H1 (cell line): ENCODE measurements at regions not wholly inside any gene's neighbourhood (a gene's known extent, or its start where the extent isn't known, plus 50 kb on each side); places are given as distances from the start of the nearest gene placed in this dataset.

Experiments used
- CTCF ChIA-PET: fragments of 300-600 bp; sonication (Branson Sonifier 250); formaldehyde crosslinking; loops from one replicate; lab custom pipeline; 2021; ENCODE audit not compliant: partially characterized antibody; lab: Charles Lee
- POLR2A ChIA-PET: fragments of 300-600 bp; sonication (Branson Sonifier 250); formaldehyde crosslinking; loops from one replicate; lab custom pipeline; 2021; ENCODE audit warnings: inconsistent platforms; ENCODE audit not compliant: partially characterized antibody; lab: Charles Lee
- DNase-seq, 2 experiments: peaks; one replicate each; pipeline versions ENCODE4 v3.0.0 to v3.0.0-alpha.2; 2010 to 2022; ENCODE audit warnings: low spot score in 2 of 2, low read depth in 1 of 2, mixed read lengths in 1 of 2
- FAIRE-seq: peaks from 2 replicates; lab custom pipeline; 2011; peaks lifted over from hg19 to GRCh38; lab: Jason Lieb, UNC
- H2AFZ ChIP-seq: 2 replicates; pipeline ENCODE4 v1.8.1; 2012; ENCODE audit warnings: low read length, inconsistent platforms
- H2AK5ac ChIP-seq: 2 replicates; pipeline ENCODE4 v1.6.1; 2013; ENCODE audit warnings: low read depth, low read length
- H2BK120ac ChIP-seq: replicated peaks from 2 replicates; pipeline ENCODE3; 2013; ENCODE audit warnings: low read depth, low read length, inconsistent platforms
- H2BK12ac ChIP-seq: 2 replicates; pipeline ENCODE4 v1.6.1; 2013; ENCODE audit warnings: low read depth, low read length
- H2BK15ac ChIP-seq: 2 replicates; pipeline ENCODE4 v1.6.1; 2013; ENCODE audit warnings: low read length
- H2BK20ac ChIP-seq: 2 replicates; pipeline ENCODE4 v1.6.1; 2013; ENCODE audit warnings: low read length
- H2BK5ac ChIP-seq: 2 replicates; pipeline ENCODE4 v1.6.1; 2013; ENCODE audit warnings: low read depth, low read length
- H3K14ac ChIP-seq: 2 replicates; pipeline ENCODE4 v1.6.1; 2013; ENCODE audit warnings: inconsistent platforms; ENCODE audit not compliant: insufficient read length
- H3K18ac ChIP-seq: 2 replicates; pipeline ENCODE4 v1.6.1; 2013; ENCODE audit warnings: low read length; ENCODE audit errors: extremely low read depth
- H3K23ac ChIP-seq: 2 replicates; pipeline ENCODE4 v1.6.1; 2013; ENCODE audit warnings: inconsistent platforms; ENCODE audit not compliant: insufficient read length
- H3K23me2 ChIP-seq: 2 replicates; pipeline ENCODE4 v1.6.1; 2013; ENCODE audit warnings: low read depth, low read length
- H3K27ac ChIP-seq: 2 replicates; pipeline ENCODE4 v1.6.1; 2011; ENCODE audit warnings: low read depth, low read length, inconsistent platforms
- H3K27me3 ChIP-seq, 4 experiments: replicated peaks in 1 of 4; 1 replicate in 1 of 4; 2 replicates in 3 of 4; pipeline versions ENCODE4 v1.6.1 to v1.8.1; 2011 to 2013; ENCODE audit warnings: low read length in 3 of 4, mild to moderate bottlenecking in 3 of 4, inconsistent platforms in 2 of 4, mixed read lengths in 2 of 4, moderate library complexity in 1 of 4; ENCODE audit not compliant: control insufficient read depth in 3 of 4, insufficient read depth in 3 of 4; ENCODE audit errors: extremely low read depth in 1 of 4
- H3K36me3 ChIP-seq, 4 experiments: 2 replicates each; pipeline versions ENCODE4 v1.6.1 to v1.8.1; 2011 to 2013; ENCODE audit warnings: mild to moderate bottlenecking in 4 of 4, low read length in 3 of 4, moderate library complexity in 2 of 4, control low read depth in 1 of 4, inconsistent platforms in 1 of 4; ENCODE audit not compliant: insufficient read depth in 4 of 4, control insufficient read depth in 2 of 4
- H3K4ac ChIP-seq: replicated peaks from 2 replicates; pipeline ENCODE3; 2013; ENCODE audit warnings: low read length, low read depth, mixed read lengths, inconsistent platforms; ENCODE audit not compliant: insufficient read length
- H3K4me1 ChIP-seq, 4 experiments: replicated peaks in 1 of 4; 1 replicate in 1 of 4; 2 replicates in 3 of 4; pipeline versions ENCODE4 v1.6.1 to v1.8.1; 2011 to 2013; ENCODE audit warnings: low read length in 3 of 4, inconsistent platforms in 2 of 4, mixed read lengths in 1 of 4; ENCODE audit not compliant: insufficient read depth in 4 of 4, control insufficient read depth in 3 of 4
- H3K4me2 ChIP-seq, 2 experiments: 2 replicates each; pipeline versions ENCODE4 v1.6.1 to v1.8.1; 2011 to 2013; ENCODE audit warnings: low read depth in 2 of 2, low read length in 2 of 2, control low read depth in 1 of 2, inconsistent platforms in 1 of 2, mild to moderate bottlenecking in 1 of 2; ENCODE audit not compliant: insufficient read depth in 1 of 2
- H3K4me3 ChIP-seq, 4 experiments: fragments of 200-600, 300-600 bp in 1 of 4; sonication (generic), shearing (Covaris generic), sonication (Bioruptor Twin) in 1 of 4; 2 replicates each; pipeline versions ENCODE4 v1.5.1 to v1.8.1; 2011 to 2016; ENCODE audit warnings: low read length in 4 of 4, low read depth in 3 of 4, control low read depth in 2 of 4, inconsistent platforms in 2 of 4, mild to moderate bottlenecking in 2 of 4, mixed read lengths in 1 of 4, moderate library complexity in 1 of 4; ENCODE audit not compliant: insufficient read depth in 2 of 4; ENCODE audit errors: extremely low read depth in 1 of 4
- H3K56ac ChIP-seq: replicated peaks from 2 replicates; pipeline ENCODE3; 2013; ENCODE audit warnings: low read depth, mild to moderate bottlenecking, mixed read lengths, low read length, inconsistent platforms; ENCODE audit not compliant: insufficient read length
- H3K79me1 ChIP-seq: 2 replicates; pipeline ENCODE4 v1.6.1; 2013; ENCODE audit warnings: low read depth, low read length, control low read depth
- H3K79me2 ChIP-seq, 2 experiments: 2 replicates each; pipeline versions ENCODE4 v1.6.1 to v1.8.1; 2012 to 2013; ENCODE audit warnings: low read length in 2 of 2, mild to moderate bottlenecking in 2 of 2, inconsistent platforms in 1 of 2; ENCODE audit not compliant: insufficient read depth in 2 of 2, control insufficient read depth in 1 of 2
- H3K9ac ChIP-seq, 4 experiments: replicated peaks in 1 of 4; 1 replicate in 1 of 4; 2 replicates in 3 of 4; pipeline versions ENCODE4 v1.6.1 to v1.8.1; 2011 to 2013; ENCODE audit warnings: low read depth in 3 of 4, low read length in 3 of 4, control low read depth in 2 of 4, mild to moderate bottlenecking in 2 of 4, moderate library complexity in 2 of 4, inconsistent platforms in 1 of 4; ENCODE audit errors: extremely low read depth in 1 of 4
- H3K9me3 ChIP-seq, 2 experiments: 2 replicates each; pipeline versions ENCODE4 v1.6.1 to v1.8.1; 2012 to 2013; ENCODE audit warnings: mild to moderate bottlenecking in 2 of 2, moderate library complexity in 2 of 2, control low read depth in 1 of 2, inconsistent platforms in 1 of 2, low read depth in 1 of 2, low read length in 1 of 2, mixed read lengths in 1 of 2; ENCODE audit not compliant: insufficient read depth in 2 of 2
- H4K20me1 ChIP-seq, 2 experiments: replicated peaks in 1 of 2; 2 replicates each; pipeline versions ENCODE3 to v1.8.1; 2011 to 2013; ENCODE audit warnings: inconsistent platforms in 2 of 2, low read length in 2 of 2, mild to moderate bottlenecking in 1 of 2; ENCODE audit not compliant: insufficient read depth in 2 of 2, control insufficient read depth in 1 of 2
- H4K5ac ChIP-seq: 2 replicates; pipeline ENCODE4 v1.6.1; 2013; ENCODE audit warnings: low read length, low read depth, mixed read lengths, inconsistent platforms; ENCODE audit not compliant: insufficient read length
- H4K8ac ChIP-seq: 2 replicates; pipeline ENCODE4 v1.8.0; 2013; ENCODE audit warnings: mild to moderate bottlenecking, moderate library complexity, low read length, inconsistent platforms; ENCODE audit not compliant: insufficient read depth; ENCODE audit errors: extremely low read depth
- H4K91ac ChIP-seq: replicated peaks from 2 replicates; pipeline ENCODE3; 2013; ENCODE audit warnings: low read length, mixed read lengths, inconsistent platforms; ENCODE audit not compliant: insufficient read length
- GTF2F1 ChIP-seq: IDR thresholded peaks from 2 replicates; pipeline ENCODE4 v1.6.1; 2012; ENCODE audit warnings: low read depth, low read length, improper control_type of control experiment, borderline replicate concordance
- HDAC6 ChIP-seq: IDR thresholded peaks from one replicate; pipeline ENCODE4 v1.7.1; 2012; ENCODE audit warnings: low read depth, mild to moderate bottlenecking, inconsistent platforms, low read length, moderate library complexity
- KDM1A ChIP-seq: fragments of 200-600, 300-600 bp; sonication (generic); IDR thresholded peaks from 2 replicates; pipeline ENCODE4 v1.7.1; 2016; ENCODE audit warnings: mild to moderate bottlenecking, low read length, borderline replicate concordance
- WGBS, 2 experiments: shearing (Covaris generic) in 1 of 2; methylation state at CpG; one replicate each; pipeline versions ENCODE4 v1.1.6 to v1.1.7; 2013 to 2015; ENCODE audit warnings: low lambda C conversion rate in 2 of 2, mixed read lengths in 2 of 2, inconsistent platforms in 1 of 2, low coverage in 1 of 2, missing lambda C conversion rate in 1 of 2; ENCODE audit not compliant: insufficient replicate concordance in 2 of 2, insufficient coverage in 1 of 2, insufficient read length in 1 of 2; ENCODE audit errors: extremely low coverage in 1 of 2, missing lambda C conversion rate in 1 of 2; 5-methylcytosine and 5-hydroxymethylcytosine counted together

DNA sequence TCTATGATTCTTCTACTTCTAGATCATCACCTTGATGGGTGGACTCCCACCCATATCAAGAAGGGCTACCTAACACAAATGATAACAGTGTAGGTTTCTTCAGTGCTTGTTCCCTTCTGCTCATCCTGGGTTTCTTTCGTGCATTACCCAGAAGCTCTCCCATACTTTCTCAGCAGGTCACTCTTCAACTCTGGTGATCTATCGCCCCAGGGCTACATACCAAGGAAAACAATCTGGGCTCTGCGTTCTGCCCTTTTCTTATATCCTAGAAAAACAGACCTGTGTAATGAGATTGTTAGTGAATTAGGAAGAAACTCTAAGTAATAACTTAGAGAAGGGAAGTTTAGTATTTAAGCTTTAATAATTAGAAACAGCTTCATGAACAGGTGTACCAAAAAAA, 370.6 kb upstream of the SPAG17 start:
- Histone ChIP-seq H3K27ac (no peak overlapping the region), H3K4me2 (no peak overlapping the region), H3K4me3 (no peak overlapping the region), H3K27me3 (no peaks in the 10 kb centered on the region), H3K56ac (no peak overlapping the region), H3K79me1 (no peaks in the 10 kb centered on the region), H3K36me3 (no peaks in the 10 kb centered on the region), H4K20me1 (no peaks in the 10 kb centered on the region), H3K9me3 (no peaks in the 10 kb centered on the region), H4K91ac (no peak overlapping the region), H2AFZ (no peak overlapping the region), H2BK5ac (no peak overlapping the region), H4K5ac (no peak overlapping the region), H3K23ac (no peak overlapping the region), H3K4me1 (no peaks in the 10 kb centered on the region), H3K79me2 (no peaks in the 10 kb centered on the region), H3K18ac (no peak overlapping the region), H3K9ac (no peak overlapping the region), H3K23me2 (no peaks in the 10 kb centered on the region; the same call in 1 of the 2 replicates), H2AK5ac (no peak overlapping the region), H4K8ac (no peak overlapping the region), H3K14ac (no peak overlapping the region), H2BK15ac (no peak overlapping the region), H3K4ac (no peak overlapping the region), H2BK20ac (no peak overlapping the region), H2BK120ac (no peak overlapping the region), H2BK12ac (no peak overlapping the region)
- no peak for FAIRE-seq
- 96% methylated on average over 3 of the region's 3 CpGs; no CpG with 5 or more reads in 1 of the 2 experiments for WGBS, 2 experiments
- POLR2A ChIA-PET, result no interaction called here
- CTCF ChIA-PET, result interaction anchor here (0.8 kb wide), 1 partner anchor 321 kb away, joined by 3 read pairs; no protein-coding TSS in a partner anchor
- DNase-seq, result no peak
- TF ChIP-seq HDAC6, result no peak
- TF ChIP-seq KDM1A, result no peak
- no peak for TF ChIP-seq GTF2F1
